Neural cell (in vitro differentiated cells): ENCODE measurements at regions not wholly inside any gene's neighbourhood (a gene's known extent, or its start where the extent isn't known, plus 50 kb on each side); places are given as distances from the start of the nearest gene placed in this dataset.

Experiments used
- H2AFZ ChIP-seq: fragments of 200-600, 300-800 bp; sonication (generic), shearing (Covaris generic); 2 replicates; pipeline ENCODE4 v1.6.0; 2014; ENCODE audit warnings: low read depth, mild to moderate bottlenecking, antibody characterized with exemption, low read length, moderate library complexity
- H3F3A ChIP-seq: fragments of 200-600 bp; shearing (Covaris generic); 2 replicates; pipeline ENCODE4 v1.6.1; 2016; ENCODE audit warnings: mild to moderate bottlenecking, moderate library complexity, mixed read lengths, antibody characterized with exemption, low read length; ENCODE audit not compliant: insufficient read depth, poor library complexity, severe bottlenecking
- H3K27ac ChIP-seq: fragments of 200-600, 300-800 bp; sonication (generic), shearing (Covaris generic); 2 replicates; pipeline ENCODE4 v1.5.1; 2014; ENCODE audit warnings: mild to moderate bottlenecking, low read length, moderate library complexity
- H3K27me3 ChIP-seq: fragments of 300-800, 200-600 bp; sonication (generic), shearing (Covaris generic); 2 replicates; pipeline ENCODE4 v1.6.0; 2014; ENCODE audit warnings: mild to moderate bottlenecking, low read depth, low read length, moderate library complexity; ENCODE audit not compliant: insufficient read depth
- H3K36me3 ChIP-seq: fragments of 300-800, 200-600 bp; sonication (generic), shearing (Covaris generic); 2 replicates; pipeline ENCODE4 v1.5.1; 2014; ENCODE audit warnings: mild to moderate bottlenecking, antibody characterized with exemption, low read length, moderate library complexity; ENCODE audit not compliant: insufficient read depth
- H3K4me2 ChIP-seq: fragments of 300-800, 200-600 bp; sonication (generic), shearing (Covaris generic); 2 replicates; pipeline ENCODE4 v1.6.0; 2014; ENCODE audit warnings: mild to moderate bottlenecking, low read length
- H3K4me3 ChIP-seq: fragments of 300-800, 200-600 bp; sonication (generic), shearing (Covaris generic); 2 replicates; pipeline ENCODE4 v1.5.1; 2014; ENCODE audit warnings: mild to moderate bottlenecking, low read length, moderate library complexity
- H3K79me2 ChIP-seq: fragments of 200-600 bp; shearing (Covaris generic); replicated peaks from 2 replicates; pipeline ENCODE4 v1.6.0; 2014; ENCODE audit warnings: mild to moderate bottlenecking, low read length, moderate library complexity; ENCODE audit not compliant: insufficient read depth
- H3K9ac ChIP-seq: fragments of 300-800, 200-600 bp; sonication (generic), shearing (Covaris generic); 2 replicates; pipeline ENCODE4 v1.6.1; 2016; ENCODE audit warnings: mild to moderate bottlenecking, low read length, mixed read lengths
- H3K9me2 ChIP-seq: fragments of 200-600 bp; shearing (Covaris generic); 2 replicates; pipeline ENCODE4 v1.6.1; 2016; ENCODE audit warnings: mild to moderate bottlenecking, low read length, mixed read lengths; ENCODE audit not compliant: insufficient read depth
- H3K9me3 ChIP-seq: fragments of 200-600, 300-800 bp; sonication (generic), shearing (Covaris generic); 2 replicates; pipeline ENCODE4 v1.6.1; 2016; ENCODE audit warnings: mild to moderate bottlenecking, mixed run types, low read length, moderate library complexity, mixed read lengths
- H4K20me1 ChIP-seq: fragments of 200-600 bp; shearing (Covaris generic); 2 replicates; pipeline ENCODE4 v1.6.1; 2016; ENCODE audit warnings: mild to moderate bottlenecking, mixed run types; ENCODE audit not compliant: insufficient read depth
- EP300 ChIP-seq: fragments of 450-650 bp; conservative IDR thresholded peaks from 2 replicates; pipeline ENCODE4 v1.6.1; 2014; ENCODE audit warnings: antibody characterized with exemption, mild to moderate bottlenecking, moderate library complexity; ENCODE audit not compliant: poor library complexity, severe bottlenecking
- EZH2 ChIP-seq: fragments of 200-600, 300-800 bp; shearing (Covaris generic), sonication (generic); IDR thresholded peaks from 2 replicates; pipeline ENCODE4 v1.6.1; 2014; ENCODE audit warnings: antibody characterized with exemption, low read length, borderline replicate concordance, mild to moderate bottlenecking; ENCODE audit not compliant: insufficient read depth, poor library complexity, severe bottlenecking
- MXI1 ChIP-seq: fragments of 450-650 bp; conservative IDR thresholded peaks from 2 replicates; pipeline ENCODE4 v1.6.1; 2014; ENCODE audit warnings: antibody characterized with exemption, mild to moderate bottlenecking; ENCODE audit not compliant: poor library complexity, severe bottlenecking
- POLR2AphosphoS5 ChIP-seq: IDR thresholded peaks from 2 replicates; pipeline ENCODE4 v1.6.1; 2012
- RAD21 ChIP-seq: fragments of 450-650 bp; conservative IDR thresholded peaks from 2 replicates; pipeline ENCODE4 v1.6.1; 2014; ENCODE audit warnings: antibody characterized with exemption, mild to moderate bottlenecking, moderate library complexity
- SMC3 ChIP-seq: fragments of 450-650 bp; conservative IDR thresholded peaks from 2 replicates; pipeline ENCODE4 v1.6.1; 2014; ENCODE audit warnings: antibody characterized with exemption, mild to moderate bottlenecking, moderate library complexity; ENCODE audit not compliant: poor library complexity
- TAF1 ChIP-seq: IDR thresholded peaks from 2 replicates; pipeline ENCODE4 v1.6.1; 2012; ENCODE audit warnings: low read depth
- TF ChIP-seq, protein P1 (sequence below): fragments of 450-650 bp; IDR thresholded peaks from 2 replicates; pipeline ENCODE4 v1.5.1; 2014; ENCODE audit warnings: antibody characterized with exemption, mild to moderate bottlenecking, moderate library complexity; ENCODE audit not compliant: poor library complexity, severe bottlenecking
- TF ChIP-seq, protein P2 (sequence below): IDR thresholded peaks from 2 replicates; pipeline ENCODE4 v1.6.1; 2012; ENCODE audit warnings: borderline replicate concordance

DNA sequence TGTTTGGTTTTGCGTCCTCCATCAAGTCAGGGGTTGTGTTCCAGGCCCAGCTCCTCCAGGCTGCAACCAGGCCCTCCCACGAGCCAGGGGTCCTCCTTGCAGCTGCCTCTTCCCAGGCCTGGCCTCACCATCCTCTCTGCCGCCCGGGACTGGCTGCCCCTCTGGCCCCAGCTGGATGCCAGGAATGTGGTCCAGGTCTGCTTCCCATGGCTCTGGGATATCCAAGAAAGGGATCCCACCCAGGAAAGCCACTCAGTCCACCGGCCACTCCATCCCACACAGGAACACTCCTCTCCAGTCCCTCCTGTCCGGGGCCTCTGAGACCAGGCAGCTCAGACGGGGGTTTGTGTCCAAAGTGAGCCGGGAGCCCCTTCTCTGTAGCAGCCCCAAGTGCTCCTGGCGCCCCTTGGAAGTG is 336.4 kb downstream of the BRD1 start:
- no peaks in the 10 kb centered on the region for H3K9me3 ChIP-seq
- no peak for TF ChIP-seq SMC3
- no peak for TF ChIP-seq EP300
- TF ChIP-seq TAF1 = no peak
- TF ChIP-seq, protein P1, sequence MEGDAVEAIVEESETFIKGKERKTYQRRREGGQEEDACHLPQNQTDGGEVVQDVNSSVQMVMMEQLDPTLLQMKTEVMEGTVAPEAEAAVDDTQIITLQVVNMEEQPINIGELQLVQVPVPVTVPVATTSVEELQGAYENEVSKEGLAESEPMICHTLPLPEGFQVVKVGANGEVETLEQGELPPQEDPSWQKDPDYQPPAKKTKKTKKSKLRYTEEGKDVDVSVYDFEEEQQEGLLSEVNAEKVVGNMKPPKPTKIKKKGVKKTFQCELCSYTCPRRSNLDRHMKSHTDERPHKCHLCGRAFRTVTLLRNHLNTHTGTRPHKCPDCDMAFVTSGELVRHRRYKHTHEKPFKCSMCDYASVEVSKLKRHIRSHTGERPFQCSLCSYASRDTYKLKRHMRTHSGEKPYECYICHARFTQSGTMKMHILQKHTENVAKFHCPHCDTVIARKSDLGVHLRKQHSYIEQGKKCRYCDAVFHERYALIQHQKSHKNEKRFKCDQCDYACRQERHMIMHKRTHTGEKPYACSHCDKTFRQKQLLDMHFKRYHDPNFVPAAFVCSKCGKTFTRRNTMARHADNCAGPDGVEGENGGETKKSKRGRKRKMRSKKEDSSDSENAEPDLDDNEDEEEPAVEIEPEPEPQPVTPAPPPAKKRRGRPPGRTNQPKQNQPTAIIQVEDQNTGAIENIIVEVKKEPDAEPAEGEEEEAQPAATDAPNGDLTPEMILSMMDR = no peak
- no peak for TF ChIP-seq POLR2AphosphoS5
- TF ChIP-seq, protein P2, sequence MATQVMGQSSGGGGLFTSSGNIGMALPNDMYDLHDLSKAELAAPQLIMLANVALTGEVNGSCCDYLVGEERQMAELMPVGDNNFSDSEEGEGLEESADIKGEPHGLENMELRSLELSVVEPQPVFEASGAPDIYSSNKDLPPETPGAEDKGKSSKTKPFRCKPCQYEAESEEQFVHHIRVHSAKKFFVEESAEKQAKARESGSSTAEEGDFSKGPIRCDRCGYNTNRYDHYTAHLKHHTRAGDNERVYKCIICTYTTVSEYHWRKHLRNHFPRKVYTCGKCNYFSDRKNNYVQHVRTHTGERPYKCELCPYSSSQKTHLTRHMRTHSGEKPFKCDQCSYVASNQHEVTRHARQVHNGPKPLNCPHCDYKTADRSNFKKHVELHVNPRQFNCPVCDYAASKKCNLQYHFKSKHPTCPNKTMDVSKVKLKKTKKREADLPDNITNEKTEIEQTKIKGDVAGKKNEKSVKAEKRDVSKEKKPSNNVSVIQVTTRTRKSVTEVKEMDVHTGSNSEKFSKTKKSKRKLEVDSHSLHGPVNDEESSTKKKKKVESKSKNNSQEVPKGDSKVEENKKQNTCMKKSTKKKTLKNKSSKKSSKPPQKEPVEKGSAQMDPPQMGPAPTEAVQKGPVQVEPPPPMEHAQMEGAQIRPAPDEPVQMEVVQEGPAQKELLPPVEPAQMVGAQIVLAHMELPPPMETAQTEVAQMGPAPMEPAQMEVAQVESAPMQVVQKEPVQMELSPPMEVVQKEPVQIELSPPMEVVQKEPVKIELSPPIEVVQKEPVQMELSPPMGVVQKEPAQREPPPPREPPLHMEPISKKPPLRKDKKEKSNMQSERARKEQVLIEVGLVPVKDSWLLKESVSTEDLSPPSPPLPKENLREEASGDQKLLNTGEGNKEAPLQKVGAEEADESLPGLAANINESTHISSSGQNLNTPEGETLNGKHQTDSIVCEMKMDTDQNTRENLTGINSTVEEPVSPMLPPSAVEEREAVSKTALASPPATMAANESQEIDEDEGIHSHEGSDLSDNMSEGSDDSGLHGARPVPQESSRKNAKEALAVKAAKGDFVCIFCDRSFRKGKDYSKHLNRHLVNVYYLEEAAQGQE = no peak
- TF ChIP-seq EZH2 = no peak
- no peak for TF ChIP-seq MXI1
- no peak for TF ChIP-seq RAD21
- H2AFZ ChIP-seq = no peak overlapping the region

DNA sequence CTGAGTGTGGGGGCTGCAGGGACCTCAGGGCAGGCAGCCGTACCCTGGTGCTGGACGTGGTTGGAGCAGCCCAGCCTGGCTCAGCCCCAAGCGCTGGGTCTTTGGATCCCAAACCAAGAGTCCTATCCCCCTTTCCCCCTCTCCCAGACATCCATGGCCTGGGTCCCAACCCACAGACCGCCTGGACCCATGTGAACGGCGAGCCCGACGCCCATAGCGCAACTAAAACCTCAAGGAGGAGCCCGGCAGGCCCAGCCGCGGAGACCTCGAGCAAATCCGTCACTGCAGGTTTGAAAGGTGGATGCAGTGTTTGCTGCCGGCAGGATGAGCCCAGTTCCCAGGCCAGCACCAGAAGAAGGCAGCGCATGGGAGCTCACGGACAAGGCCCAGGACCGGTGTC is 337.0 kb downstream of the BRD1 start:
- Histone ChIP-seq H3K27ac (no peak overlapping the region), H3K79me2 (no peaks in the 10 kb centered on the region), H2AFZ (no peak overlapping the region), H3K27me3 (no peaks in the 10 kb centered on the region), H3F3A (no peaks in the 10 kb centered on the region), H3K4me3 (no peak overlapping the region), H3K36me3 (no peaks in the 10 kb centered on the region), H3K4me2 (no peak overlapping the region), H3K9me2 (no peaks in the 10 kb centered on the region), H4K20me1 (no peaks in the 10 kb centered on the region), H3K9ac (no peak overlapping the region), H3K9me3 (no peaks in the 10 kb centered on the region)
- TF ChIP-seq RAD21 (no peak), MXI1 (no peak), POLR2AphosphoS5 (no peak), TAF1 (no peak), SMC3 (no peak), EP300 (no peak), EZH2 (no peak)
- TF ChIP-seq, protein P2 = no peak
- TF ChIP-seq, protein P1 = no peak

More for the DNA sequence above, 336.4 kb downstream of the BRD1 start:
- H3F3A ChIP-seq = no peaks in the 10 kb centered on the region
- no peak overlapping the region for H3K9ac ChIP-seq
- no peaks in the 10 kb centered on the region for H3K36me3 ChIP-seq
- H3K27me3 ChIP-seq = no peaks in the 10 kb centered on the region
- no peaks in the 10 kb centered on the region for H4K20me1 ChIP-seq
- no peak overlapping the region for H3K27ac ChIP-seq
- H3K79me2 ChIP-seq = no peaks in the 10 kb centered on the region
- no peak overlapping the region for H3K4me3 ChIP-seq
- H3K4me2 ChIP-seq = no peak overlapping the region
- H3K9me2 ChIP-seq = no peaks in the 10 kb centered on the region
